ENCODE measurements at regions not wholly inside any gene's neighbourhood (a gene's known extent, or its start where the extent isn't known, plus 50 kb on each side); places are given as distances from the start of the nearest gene placed in this dataset.
"Not testable (repeated sequence)": the region's sequence is repeated elsewhere in the genome, so short reads cannot be mapped to it uniquely, and the experiment has no call there.

GRCh38 chr5:135110785-135111596 is 77.0 kb upstream of the PITX1 start:
- DNase-seq = no peak

- DNase-seq = no peak
Measured at GRCh38 chr5:135108992-135109391, 75.0 kb upstream of the PITX1 start.

GRCh38 chr5:135108569-135108968 is 74.5 kb upstream of the PITX1 start:
- no peak for DNase-seq

GRCh38 chr5:135107986-135108385 is 74.0 kb upstream of the PITX1 start:
- no peak for DNase-seq

- no peak for DNase-seq
Measured at GRCh38 chr5:135106610-135107471, 72.8 kb upstream of the PITX1 start.

GRCh38 chr5:135106136-135106535 is 72.1 kb upstream of the PITX1 start:
- DNase-seq = no peak

- no peak for DNase-seq
Measured at GRCh38 chr5:135105105-135105484, 71.1 kb upstream of the PITX1 start.

- no peak for DNase-seq
Measured at GRCh38 chr5:135103575-135103853, 69.5 kb upstream of the PITX1 start.

GRCh38 chr5:135102716-135103574 is 68.9 kb upstream of the PITX1 start:
- DNase-seq = no peak

- DNase-seq = no peak
Measured at GRCh38 chr5:135100431-135100830, 66.4 kb upstream of the PITX1 start.

GRCh38 chr5:135100011-135100410 is 66.0 kb upstream of the PITX1 start:
- no peak for DNase-seq

GRCh38 chr5:135097390-135097789 is 63.4 kb upstream of the PITX1 start:
- DNase-seq = no peak

- DNase-seq = no peak
Measured at GRCh38 chr5:135095871-135096270, 61.8 kb upstream of the PITX1 start.

- no peak for DNase-seq
Measured at GRCh38 chr5:135095052-135095715, 61.2 kb upstream of the PITX1 start.

- DNase-seq = no peak
Measured at GRCh38 chr5:135094339-135095051, 60.5 kb upstream of the PITX1 start.

- DNase-seq = not testable (repeated sequence)
Measured at GRCh38 chr5:135093483-135093882, 59.5 kb upstream of the PITX1 start.

GRCh38 chr5:135092476-135092875 is 58.4 kb upstream of the PITX1 start:
- no peak for DNase-seq

- no peak for DNase-seq
Measured at GRCh38 chr5:135091286-135091685, 57.3 kb upstream of the PITX1 start.

- DNase-seq = no peak
Measured at GRCh38 chr5:135089912-135090311, 55.9 kb upstream of the PITX1 start.

GRCh38 chr5:135088911-135089310 is 54.9 kb upstream of the PITX1 start:
- DNase-seq = no peak

GRCh38 chr5:135087950-135088349 is 53.9 kb upstream of the PITX1 start:
- no peak for DNase-seq

All from COR-L47 (cell line).